ENCODE measurements at regions not wholly inside any gene's neighbourhood (a gene's known extent, or its start where the extent isn't known, plus 50 kb on each side); places are given as distances from the start of the nearest gene placed in this dataset.

GRCh38 chr11:45343444-45343843 is 57.3 kb upstream of the SYT13 start:
- ATAC-seq (no peak), DNase-seq (no peak)
- intact Hi-C loops (cut with micrococcal nuclease) = no loop called here

- DNase-seq = no peak
- ATAC-seq = no peak
- intact Hi-C loops (cut with micrococcal nuclease) = no loop called here
Measured at GRCh38 chr11:45341372-45341771, 55.2 kb upstream of the SYT13 start.

GRCh38 chr11:45339729-45340519 is 53.8 kb upstream of the SYT13 start:
- ATAC-seq (peak; percentile 94), DNase-seq (peak; percentile 97)
- intact Hi-C loops (cut with micrococcal nuclease) = no loop called here

GRCh38 chr11:45337583-45338360 is 51.6 kb upstream of the SYT13 start:
- ATAC-seq (no peak), DNase-seq (no peak)
- intact Hi-C loops (cut with micrococcal nuclease) = no loop called here

GRCh38 chr11:45336136-45336535 is 50.0 kb upstream of the SYT13 start:
- no peak for ATAC-seq
- intact Hi-C loops (cut with micrococcal nuclease) = no loop called here
- no peak for DNase-seq
